GM12865 (cell line): ENCODE measurements at regions not wholly inside any gene's neighbourhood (a gene's known extent, or its start where the extent isn't known, plus 50 kb on each side); places are given as distances from the start of the nearest gene placed in this dataset.

Experiments
- DNase-seq: peaks from one replicate; pipeline ENCODE4 v3.0.0; 2010; ENCODE audit warnings: low read depth
- H3K4me3 ChIP-seq: 2 replicates; pipeline ENCODE4 v1.5.1; 2011; ENCODE audit warnings: mild to moderate bottlenecking, low read depth, low read length, control low read depth
- TF ChIP-seq, protein P1 (sequence below): IDR thresholded peaks from 2 replicates; pipeline ENCODE4 v1.5.1; 2011; ENCODE audit warnings: low read length, control low read depth, low read depth, inconsistent platforms; ENCODE audit not compliant: insufficient read depth; ENCODE audit errors: missing control alignments

DNA sequence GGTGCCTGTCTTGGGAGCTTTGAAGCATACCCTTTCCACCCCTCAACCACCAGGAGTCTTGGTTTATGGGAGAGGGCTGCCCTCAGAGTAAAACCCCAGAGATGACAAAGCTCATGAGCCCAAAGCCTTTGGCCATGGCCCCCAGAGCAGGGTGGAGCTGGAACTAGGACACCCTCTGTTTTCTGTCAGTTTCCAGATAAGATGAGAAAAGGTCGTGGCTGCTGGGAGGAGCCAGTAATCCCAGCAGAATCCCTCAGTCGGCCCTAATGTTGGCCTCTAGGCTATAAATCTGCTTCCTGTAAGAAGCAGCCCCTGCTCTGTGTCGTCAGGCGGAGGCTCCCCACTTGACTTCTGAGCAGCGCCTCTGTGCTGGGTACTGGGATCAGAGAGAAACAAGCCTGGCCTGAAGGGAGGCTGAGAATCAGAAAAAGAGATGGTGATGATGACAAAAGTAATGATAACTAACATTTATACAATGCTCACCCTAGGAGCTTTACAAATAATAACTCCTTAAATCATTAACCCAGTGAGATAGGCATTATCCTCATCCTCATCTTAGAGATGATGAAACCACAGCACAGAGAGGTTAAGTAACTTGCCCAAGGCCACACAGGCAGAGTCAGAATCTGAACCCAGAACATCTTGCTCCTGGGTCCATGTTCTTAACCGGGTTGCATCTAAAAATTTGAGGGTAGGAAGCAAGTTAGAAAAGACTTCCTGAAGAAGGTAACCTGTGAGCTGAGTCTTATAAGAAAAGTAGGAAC lies 471.4 kb downstream of the SOX6 start:
- no peak overlapping the region for H3K4me3 ChIP-seq
- TF ChIP-seq, protein P1, sequence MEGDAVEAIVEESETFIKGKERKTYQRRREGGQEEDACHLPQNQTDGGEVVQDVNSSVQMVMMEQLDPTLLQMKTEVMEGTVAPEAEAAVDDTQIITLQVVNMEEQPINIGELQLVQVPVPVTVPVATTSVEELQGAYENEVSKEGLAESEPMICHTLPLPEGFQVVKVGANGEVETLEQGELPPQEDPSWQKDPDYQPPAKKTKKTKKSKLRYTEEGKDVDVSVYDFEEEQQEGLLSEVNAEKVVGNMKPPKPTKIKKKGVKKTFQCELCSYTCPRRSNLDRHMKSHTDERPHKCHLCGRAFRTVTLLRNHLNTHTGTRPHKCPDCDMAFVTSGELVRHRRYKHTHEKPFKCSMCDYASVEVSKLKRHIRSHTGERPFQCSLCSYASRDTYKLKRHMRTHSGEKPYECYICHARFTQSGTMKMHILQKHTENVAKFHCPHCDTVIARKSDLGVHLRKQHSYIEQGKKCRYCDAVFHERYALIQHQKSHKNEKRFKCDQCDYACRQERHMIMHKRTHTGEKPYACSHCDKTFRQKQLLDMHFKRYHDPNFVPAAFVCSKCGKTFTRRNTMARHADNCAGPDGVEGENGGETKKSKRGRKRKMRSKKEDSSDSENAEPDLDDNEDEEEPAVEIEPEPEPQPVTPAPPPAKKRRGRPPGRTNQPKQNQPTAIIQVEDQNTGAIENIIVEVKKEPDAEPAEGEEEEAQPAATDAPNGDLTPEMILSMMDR, result no peak
- no peak for DNase-seq

DNA sequence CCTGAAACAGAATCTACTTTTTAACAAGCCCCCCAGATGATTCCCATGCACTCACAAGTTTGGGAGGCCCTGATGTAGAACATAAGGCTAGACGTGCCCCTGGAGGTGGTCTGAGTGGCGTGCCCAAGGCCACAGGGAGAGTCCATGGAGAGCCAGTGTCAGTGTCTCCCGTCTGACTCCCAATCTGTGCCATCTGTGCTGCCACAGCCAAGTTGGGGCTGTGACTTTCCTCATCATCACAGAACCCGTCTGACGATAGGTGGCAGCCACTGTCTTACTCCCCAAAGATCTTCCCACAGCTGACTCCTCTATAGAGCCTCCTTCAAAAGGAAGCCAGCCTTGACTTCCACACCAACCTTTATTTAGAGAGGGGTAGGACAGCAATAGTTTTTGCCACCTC lies 470.5 kb downstream of the SOX6 start:
- DNase-seq, result no peak
- H3K4me3 ChIP-seq, result no peak overlapping the region
- TF ChIP-seq, protein P1, result no peak

DNA sequence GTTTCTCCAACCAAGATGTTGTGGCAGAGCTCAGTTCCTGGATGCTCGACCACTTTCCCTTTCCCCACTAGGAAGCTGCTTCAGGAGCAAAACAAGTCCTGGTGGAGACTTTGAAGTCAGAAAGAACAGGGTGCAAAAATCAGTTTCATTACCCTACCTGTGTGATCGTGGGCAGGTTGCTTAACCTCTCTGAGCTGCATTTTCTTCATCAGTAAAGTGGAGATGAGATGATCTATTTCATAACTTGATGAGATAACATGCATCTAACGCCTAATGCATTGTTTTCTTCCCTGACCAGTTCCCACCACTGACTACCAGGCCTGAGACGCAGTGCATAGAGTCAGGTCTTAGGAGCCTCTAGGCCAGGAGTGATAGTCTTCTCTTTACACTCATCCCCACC lies 470.0 kb downstream of the SOX6 start:
- no peak for DNase-seq
- TF ChIP-seq, protein P1, result no peak
- no peak overlapping the region for H3K4me3 ChIP-seq

DNA sequence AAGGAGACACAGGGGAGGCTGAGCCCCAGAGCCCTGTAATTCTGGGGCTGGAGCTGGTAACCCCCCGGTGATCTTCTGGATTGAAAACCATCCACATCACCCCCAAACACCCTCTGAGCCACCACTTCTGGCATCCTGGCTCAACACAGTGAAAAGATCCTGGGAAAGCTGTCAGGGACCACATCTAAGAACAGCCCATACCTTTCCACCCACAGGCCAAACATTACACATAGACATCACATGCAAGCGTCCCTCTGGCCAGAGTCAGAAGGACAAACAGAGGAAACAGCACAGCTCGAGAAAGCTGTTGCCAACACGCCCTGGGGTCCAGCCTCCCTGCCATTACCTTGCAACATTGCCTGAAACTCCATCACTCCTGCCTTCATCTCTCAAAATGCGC lies 469.5 kb downstream of the SOX6 start:
- no peak overlapping the region for H3K4me3 ChIP-seq
- no peak for DNase-seq
- TF ChIP-seq, protein P1, result no peak

DNA sequence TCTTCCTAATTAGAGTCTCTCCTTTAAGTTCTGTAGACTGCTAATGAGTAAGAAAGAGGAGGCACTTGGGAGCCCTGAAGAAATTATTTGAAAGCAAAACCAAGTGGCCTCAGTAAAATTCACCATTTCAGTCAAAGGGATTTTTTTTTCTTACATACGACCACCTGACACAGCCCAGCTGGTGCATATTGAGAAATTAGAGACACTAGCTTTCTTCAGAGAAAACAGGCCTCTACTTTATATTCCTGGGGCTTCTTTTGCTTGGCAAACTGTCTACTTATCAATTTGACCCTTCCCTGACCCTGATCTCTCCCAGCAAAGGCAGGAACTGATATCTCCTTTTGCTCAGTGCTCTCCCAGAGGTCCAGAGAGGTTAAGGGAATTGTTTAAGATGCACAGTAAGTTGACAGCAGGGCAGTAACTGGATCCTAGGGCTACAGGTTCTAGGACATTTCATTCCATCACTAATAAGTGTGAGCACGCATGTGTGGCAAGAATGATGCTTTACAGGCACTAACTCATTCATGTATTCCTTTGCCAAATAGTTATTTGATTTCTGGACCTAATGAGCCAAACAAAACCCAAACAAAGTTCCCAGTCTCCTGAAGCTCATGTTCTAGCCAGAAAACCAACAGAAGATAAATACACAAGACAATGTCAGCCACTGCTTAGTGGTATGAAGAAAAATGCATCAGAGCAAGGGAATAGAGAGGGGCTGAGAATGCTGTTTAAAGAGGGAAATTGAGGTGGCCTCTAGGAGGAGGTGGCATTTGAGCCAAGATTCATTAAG lies 467.6 kb downstream of the SOX6 start:
- H3K4me3 ChIP-seq, result no peak overlapping the region
- no peak for DNase-seq
- TF ChIP-seq, protein P1, result no peak

DNA sequence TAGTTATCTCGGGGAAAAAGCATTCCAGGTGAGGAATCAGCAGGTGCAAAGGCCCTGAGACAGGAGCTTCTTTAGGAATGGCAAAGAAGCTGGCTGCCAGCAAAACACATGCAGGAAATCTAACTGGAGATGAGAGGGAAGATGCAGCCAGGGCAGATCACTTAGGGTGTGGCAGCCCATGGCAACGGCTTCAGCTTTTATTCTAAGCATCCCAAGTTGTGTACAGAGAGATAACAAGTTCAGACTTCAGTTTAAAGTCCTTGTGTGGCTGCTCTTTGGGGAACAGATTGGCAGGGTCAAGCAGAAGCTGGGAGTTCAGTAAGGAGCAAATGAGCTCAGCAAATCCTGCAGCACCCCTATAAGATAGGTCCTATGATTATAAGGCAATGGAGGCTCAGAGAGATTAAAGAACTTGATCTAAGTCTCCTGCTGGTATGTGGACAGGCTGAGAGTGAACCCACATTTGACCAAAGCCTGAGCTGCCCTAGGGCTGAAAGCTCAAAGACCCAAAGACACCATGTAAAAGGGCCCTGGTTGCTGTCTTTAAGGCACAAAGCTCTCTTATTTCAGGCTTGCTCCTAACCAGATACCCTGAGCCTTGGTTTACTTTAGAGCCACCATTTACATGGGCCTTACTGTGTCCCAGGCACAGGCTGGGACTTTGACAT lies 466.8 kb downstream of the SOX6 start:
- no peak overlapping the region for H3K4me3 ChIP-seq
- TF ChIP-seq, protein P1, result no peak
- no peak for DNase-seq
